ENCODE measurements at regions not wholly inside any gene's neighbourhood (a gene's known extent, or its start where the extent isn't known, plus 50 kb on each side); places are given as distances from the start of the nearest gene placed in this dataset.
"Not testable (repeated sequence)": the region's sequence is repeated elsewhere in the genome, so short reads cannot be mapped to it uniquely, and the experiment has no call there.

GRCh38 chr3:137568880-137569279, 195.2 kb upstream of the SOX14 start:
- in situ Hi-C loops (cut with HindIII; ENCODE audit: low pct_unique_long_range_greater_than_20kb, low sequenced_read_pairs) = no loop called here
- TF ChIP-seq JUND (IDR thresholded peaks at IDR 0.05; ENCODE audit: low read depth) = no peak
- no peak for DNase-seq (ENCODE audit: low read depth in 1 of 2, low spot score in 1 of 2)

- no peak for TF ChIP-seq JUND (IDR thresholded peaks at IDR 0.05; ENCODE audit: low read depth)
- in situ Hi-C loops (cut with HindIII; ENCODE audit: low pct_unique_long_range_greater_than_20kb, low sequenced_read_pairs) = no loop called here
- DNase-seq (ENCODE audit: low read depth in 1 of 2, low spot score in 1 of 2) = no peak
Observed at GRCh38 chr3:137572931-137573330, 191.2 kb upstream of the SOX14 start.

GRCh38 chr3:137582484-137582883, 181.6 kb upstream of the SOX14 start:
- no peak for DNase-seq (ENCODE audit: low read depth in 1 of 2, low spot score in 1 of 2)
- in situ Hi-C loops (cut with HindIII; ENCODE audit: low pct_unique_long_range_greater_than_20kb, low sequenced_read_pairs) = no loop called here
- TF ChIP-seq JUND (IDR thresholded peaks at IDR 0.05; ENCODE audit: low read depth) = no peak

- in situ Hi-C loops (cut with HindIII; ENCODE audit: low pct_unique_long_range_greater_than_20kb, low sequenced_read_pairs) = no loop called here
- no peak for DNase-seq (ENCODE audit: low read depth in 1 of 2, low spot score in 1 of 2)
- no peak for TF ChIP-seq JUND (IDR thresholded peaks at IDR 0.05; ENCODE audit: low read depth)
Observed at GRCh38 chr3:137583256-137583655, 180.9 kb upstream of the SOX14 start.

GRCh38 chr3:137588871-137589270, 175.2 kb upstream of the SOX14 start:
- in situ Hi-C loops (cut with HindIII; ENCODE audit: low pct_unique_long_range_greater_than_20kb, low sequenced_read_pairs) = no loop called here
- no peak for DNase-seq (ENCODE audit: low read depth in 1 of 2, low spot score in 1 of 2)
- TF ChIP-seq JUND (IDR thresholded peaks at IDR 0.05; ENCODE audit: low read depth) = no peak

- DNase-seq (ENCODE audit: low read depth in 1 of 2, low spot score in 1 of 2); in situ Hi-C loops (cut with HindIII; ENCODE audit: low pct_unique_long_range_greater_than_20kb, low sequenced_read_pairs): not testable (repeated sequence)
Observed at GRCh38 chr3:137595415-137595814, 168.7 kb upstream of the SOX14 start.

GRCh38 chr3:137610723-137611122, 153.4 kb upstream of the SOX14 start:
- in situ Hi-C loops (cut with HindIII; ENCODE audit: low pct_unique_long_range_greater_than_20kb, low sequenced_read_pairs) = no loop called here
- TF ChIP-seq JUND (IDR thresholded peaks at IDR 0.05; ENCODE audit: low read depth) = no peak
- no peak for DNase-seq (ENCODE audit: low read depth in 1 of 2, low spot score in 1 of 2)

GRCh38 chr3:137612291-137612690, 151.8 kb upstream of the SOX14 start:
- in situ Hi-C loops (cut with HindIII; ENCODE audit: low pct_unique_long_range_greater_than_20kb, low sequenced_read_pairs) = no loop called here
- no peak for TF ChIP-seq JUND (IDR thresholded peaks at IDR 0.05; ENCODE audit: low read depth)

GRCh38 chr3:137615659-137616418, 148.3 kb upstream of the SOX14 start:
- in situ Hi-C loops (cut with HindIII; ENCODE audit: low pct_unique_long_range_greater_than_20kb, low sequenced_read_pairs) = no loop called here
- DNase-seq (ENCODE audit: low read depth in 1 of 2, low spot score in 1 of 2) = no peak
- no peak for TF ChIP-seq JUND (IDR thresholded peaks at IDR 0.05; ENCODE audit: low read depth)

More at GRCh38 chr3:137612291-137612690, 151.8 kb upstream of the SOX14 start:
- DNase-seq (ENCODE audit: low read depth in 1 of 2, low spot score in 1 of 2) = peak in 1 of 2 experiments; percentile 21

GRCh38 chr3:137641879-137642704, 122.0 kb upstream of the SOX14 start:
- in situ Hi-C loops (cut with HindIII; ENCODE audit: low pct_unique_long_range_greater_than_20kb, low sequenced_read_pairs) = no loop called here
- no peak for DNase-seq (ENCODE audit: low read depth in 1 of 2, low spot score in 1 of 2)
- no peak for TF ChIP-seq JUND (IDR thresholded peaks at IDR 0.05; ENCODE audit: low read depth)

GRCh38 chr3:137642831-137643230, 121.3 kb upstream of the SOX14 start:
- DNase-seq (ENCODE audit: low read depth in 1 of 2, low spot score in 1 of 2) = no peak
- in situ Hi-C loops (cut with HindIII; ENCODE audit: low pct_unique_long_range_greater_than_20kb, low sequenced_read_pairs) = no loop called here
- TF ChIP-seq JUND (IDR thresholded peaks at IDR 0.05; ENCODE audit: low read depth) = no peak

DNA sequence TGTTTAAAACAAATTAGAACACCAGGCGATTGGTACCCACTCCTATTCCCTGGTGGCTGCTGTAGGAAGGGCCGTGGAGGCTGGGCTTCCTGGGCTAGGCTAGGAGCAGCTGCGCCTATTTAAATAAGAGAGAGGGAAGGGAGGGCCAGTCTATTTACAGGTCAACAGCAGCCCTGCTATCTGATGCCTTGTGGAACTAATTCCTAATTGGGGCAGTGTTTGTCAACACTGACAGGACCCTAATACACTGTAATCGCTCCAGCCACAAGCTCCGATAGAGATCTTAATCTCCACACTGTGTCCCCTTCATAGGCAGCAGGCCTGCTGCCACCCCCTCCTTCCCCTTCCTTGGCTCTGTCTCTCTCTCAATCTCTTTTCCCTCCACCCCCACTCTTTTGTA, 116.9 kb upstream of the SOX14 start:
- DNase-seq (ENCODE audit: low read depth in 1 of 2, low spot score in 1 of 2) = no peak
- in situ Hi-C loops (cut with HindIII; ENCODE audit: low pct_unique_long_range_greater_than_20kb, low sequenced_read_pairs) = no loop called here
- TF ChIP-seq JUND (IDR thresholded peaks at IDR 0.05; ENCODE audit: low read depth) = no peak

- DNase-seq (ENCODE audit: low read depth in 1 of 2, low spot score in 1 of 2) = no peak
- no peak for TF ChIP-seq JUND (IDR thresholded peaks at IDR 0.05; ENCODE audit: low read depth)
- in situ Hi-C loops (cut with HindIII; ENCODE audit: low pct_unique_long_range_greater_than_20kb, low sequenced_read_pairs) = no loop called here
Observed at GRCh38 chr3:137669519-137670060, 94.5 kb upstream of the SOX14 start.

All from T47D (cell line).